SK-N-MC (cell line): ENCODE measurements at regions not wholly inside any gene's neighbourhood (a gene's known extent, or its start where the extent isn't known, plus 50 kb on each side); places are given as distances from the start of the nearest gene placed in this dataset.

Experiments used
- EZH2 ChIP-seq: fragments of 200-600 bp; sonication (generic); IDR thresholded peaks from one replicate; pipeline ENCODE4 v1.6.1; 2017; ENCODE audit warnings: antibody characterized with exemption
- POLR2AphosphoS5 ChIP-seq: IDR thresholded peaks from 2 replicates; pipeline ENCODE4 v1.6.1; 2012; ENCODE audit warnings: mild to moderate bottlenecking, low read depth, low read length, borderline replicate concordance

DNA sequence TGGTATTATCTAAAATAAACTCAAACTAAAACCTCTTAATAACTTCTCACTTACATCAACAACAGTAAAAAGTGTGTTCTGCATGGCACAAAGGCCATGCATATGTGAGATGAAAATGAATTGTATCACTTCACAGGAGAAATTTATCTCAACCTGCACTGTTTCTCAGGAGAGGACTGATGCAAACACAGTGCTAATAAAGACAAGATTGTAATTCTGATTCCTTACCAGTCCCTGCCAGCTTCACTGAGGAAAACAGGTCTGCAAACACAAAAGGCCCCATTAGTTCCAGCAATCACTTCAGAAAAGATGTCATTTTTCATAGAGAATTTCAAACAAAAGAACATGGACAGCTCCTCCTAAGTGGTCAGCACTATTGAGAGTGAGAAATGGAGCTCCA is 117.3 kb upstream of the PDE4D start:
- no peak for TF ChIP-seq EZH2
- TF ChIP-seq POLR2AphosphoS5, result no peak
